ENCODE measurements at regions not wholly inside any gene's neighbourhood (a gene's known extent, or its start where the extent isn't known, plus 50 kb on each side); places are given as distances from the start of the nearest gene placed in this dataset.
"Not testable (repeated sequence)": the region's sequence is repeated elsewhere in the genome, so short reads cannot be mapped to it uniquely, and the experiment has no call there.

GRCh38 chr4:187671958-187672357, 323.6 kb upstream of the ZFP42 start:
- TF ChIP-seq CTCF (conservative IDR thresholded peaks at IDR 0.05; ENCODE audit: low read depth, low read length); EZH2 (IDR thresholded peaks at IDR 0.05; ENCODE audit: borderline replicate concordance, low read depth, low read length, poor library complexity, severe bottlenecking): not testable (repeated sequence)

All from A673 (cell line).